K562 (cell line): ENCODE measurements at regions not wholly inside any gene's neighbourhood (a gene's known extent, or its start where the extent isn't known, plus 50 kb on each side); places are given as distances from the start of the nearest gene placed in this dataset.

Experiments
- ATAC-seq: fragments of 200-7000 bp; cut with Tn5 transposase; 3 replicates; pipeline ENCODE4 v1.9.1; 2020; ENCODE audit warnings: moderate library complexity
- BruUV-seq: library from RNA; stranded (reverse); fragments of 400-500 nt; replicated peaks from 2 replicates; lab custom pipeline; 2021; lab: Mats Ljungman, UMichigan
- CTCF ChIA-PET: fragments of 300-600 bp; formaldehyde crosslinking; extraction: SDS; loops from one replicate; lab custom pipeline; 2021; ENCODE audit warnings: low intra/inter-chr PET ratio; lab: Yijun Ruan, JAX
- POLR2A ChIA-PET: fragments of 300-600, 350-650 bp; sonication (Branson Sonifier 250); formaldehyde crosslinking; extraction: SDS; loops from one replicate; lab custom pipeline; 2021; ENCODE audit warnings: antibody characterized with exemption, inconsistent platforms; lab: Yijun Ruan, JAX
- DNase-seq, 4 experiments: peaks; one replicate each; pipeline versions ENCODE4 v3.0.0 to v3.0.0-alpha.2; 2011 to 2018; ENCODE audit warnings: low spot score in 3 of 4, mixed read lengths in 3 of 4; ENCODE audit errors: extremely low read depth in 1 of 4
- FAIRE-seq: peaks from 2 replicates; lab custom pipeline; 2011; peaks lifted over from hg19 to GRCh38; lab: Jason Lieb, UNC
- H2AFZ ChIP-seq: 2 replicates; pipeline ENCODE4 v1.6.0; 2011; ENCODE audit warnings: low read depth, low read length, control low read depth, inconsistent platforms
- H3K27ac ChIP-seq: fragments of 200-600 bp; 3 replicates; pipeline ENCODE4 v1.8.0; 2011; ENCODE audit warnings: low read depth, mild to moderate bottlenecking, control low read depth, inconsistent platforms, low read length, moderate library complexity, mixed read lengths; ENCODE audit errors: extremely low read depth
- H3K27me3 ChIP-seq, 2 experiments: fragments of 300-600 bp in 1 of 2; 2 replicates in 1 of 2; 3 replicates in 1 of 2; pipeline versions ENCODE4 v1.6.0 to v1.8.0; 2011; ENCODE audit warnings: inconsistent platforms in 2 of 2, low read length in 2 of 2, mild to moderate bottlenecking in 1 of 2, mixed read lengths in 1 of 2, moderate library complexity in 1 of 2; ENCODE audit not compliant: control insufficient read depth in 2 of 2, insufficient read depth in 2 of 2
- H3K36me3 ChIP-seq: fragments of 300-600 bp; 3 replicates; pipeline ENCODE4 v1.8.0; 2011; ENCODE audit warnings: mild to moderate bottlenecking, low read length, inconsistent platforms; ENCODE audit not compliant: control insufficient read depth, insufficient read depth
- H3K4me1 ChIP-seq, 2 experiments: fragments of 200-600 bp in 1 of 2; replicated peaks in 1 of 2; 2 replicates in 1 of 2; 3 replicates in 1 of 2; pipeline versions ENCODE4 v1.5.1 to v1.8.0; 2011; ENCODE audit warnings: inconsistent platforms in 2 of 2, low read length in 2 of 2, mild to moderate bottlenecking in 1 of 2, mixed read lengths in 1 of 2, moderate library complexity in 1 of 2; ENCODE audit not compliant: control insufficient read depth in 2 of 2, insufficient read depth in 2 of 2
- H3K4me2 ChIP-seq: 2 replicates; pipeline ENCODE4 v1.6.1; 2011; ENCODE audit warnings: low read length, control low read depth, inconsistent platforms, mixed read lengths; ENCODE audit not compliant: insufficient read depth
- H3K4me3 ChIP-seq: fragments of 200-600 bp; sonication (generic), shearing (Covaris generic); 2 replicates; pipeline ENCODE4 v1.5.1; 2016; ENCODE audit warnings: control low read depth, inconsistent platforms
- H3K79me2 ChIP-seq: fragments of 200-600 bp; 3 replicates; pipeline ENCODE4 v1.8.0; 2011; ENCODE audit warnings: low read length, inconsistent platforms; ENCODE audit not compliant: control insufficient read depth, insufficient read depth
- H3K9ac ChIP-seq, 2 experiments: 2 replicates each; pipeline versions ENCODE4 v1.6.0 to v1.6.1; 2011; ENCODE audit warnings: low read depth in 2 of 2, low read length in 2 of 2, control low read depth in 1 of 2, inconsistent platforms in 1 of 2, mild to moderate bottlenecking in 1 of 2, mixed read lengths in 1 of 2; ENCODE audit not compliant: insufficient read depth in 1 of 2
- H3K9me1 ChIP-seq: one replicate; pipeline ENCODE4 v1.6.0; 2011; ENCODE audit warnings: inconsistent platforms, mild to moderate bottlenecking, low read length, moderate library complexity; ENCODE audit not compliant: control insufficient read depth, insufficient read depth
- H3K9me3 ChIP-seq: replicated peaks from 2 replicates; pipeline ENCODE4 v1.5.1; 2011; ENCODE audit warnings: low read depth, low read length, inconsistent platforms; ENCODE audit not compliant: control insufficient read depth, insufficient read depth
- H4K20me1 ChIP-seq: replicated peaks from 2 replicates; pipeline ENCODE4 v1.6.1; 2011; ENCODE audit warnings: low read length, inconsistent platforms, mixed read lengths; ENCODE audit not compliant: control insufficient read depth, insufficient read depth
- HDAC1 ChIP-seq, 2 experiments: fragments of 450-650 bp; IDR thresholded peaks; 2 replicates each; pipeline ENCODE4 v1.6.1; 2016 to 2017; ENCODE audit warnings: inconsistent platforms in 1 of 2, mild to moderate bottlenecking in 1 of 2, moderate library complexity in 1 of 2
- SIN3B ChIP-seq: fragments of 450-650 bp; IDR thresholded peaks from 2 replicates; pipeline ENCODE4 v1.6.1; 2017; ENCODE audit warnings: low read depth, mild to moderate bottlenecking, moderate library complexity
- TCF7L2 ChIP-seq: fragments of 150-350 bp; IDR thresholded peaks from 2 replicates; pipeline ENCODE4 v1.6.1; 2016; ENCODE audit warnings: low read depth, mild to moderate bottlenecking, low read length, moderate library complexity
- TSC22D4 ChIP-seq: fragments of 450-650 bp; IDR thresholded peaks from 2 replicates; pipeline ENCODE4 v1.6.1; 2016; ENCODE audit warnings: missing genetic modification characterization, missing biosample characterization, control low read depth
- ZNF583 ChIP-seq: fragments of 250-450 bp; sonication (Bioruptor Pico); IDR thresholded peaks from 2 replicates; pipeline ENCODE4 v1.4.0; 2020
- WGBS: fragments of 100-300 bp; shearing (Covaris generic); methylation state at CpG from one replicate; pipeline ENCODE4 v1.1.6; 2016; ENCODE audit warnings: low coverage, mixed read lengths; ENCODE audit not compliant: insufficient coverage; ENCODE audit errors: missing lambda C conversion rate; 5-methylcytosine and 5-hydroxymethylcytosine counted together
- in situ Hi-C: fragments of 300-500 bp; cut with MboI; formaldehyde crosslinking; loops from 4 replicates; pipeline ENCODE4 v1.15.0; 2018; ENCODE audit warnings: inconsistent platforms, mixed read lengths
- intact Hi-C: fragments of 100-400 bp; cut with micrococcal nuclease; formaldehyde crosslinking; loops from 2 replicates; pipeline ENCODE4 v1.14.2; 2022
- TF ChIP-seq, protein P1 (sequence below): fragments of 450-650 bp; formaldehyde crosslinking; conservative IDR thresholded peaks from 2 replicates; pipeline ENCODE4 v1.4.0; 2022; ENCODE audit warnings: mild to moderate bottlenecking, missing genetic modification characterization
- TF ChIP-seq, protein P2 (sequence below), 3 experiments: fragments of 200-800 bp in 1 of 3; sonication (Bioruptor generic) in 1 of 3; sonication (generic) in 1 of 3; formaldehyde crosslinking in 1 of 3; IDR thresholded peaks; 2 replicates each; pipeline versions ENCODE4 v1.6.1 to v1.8.0; 2016 to 2022; ENCODE audit warnings: mild to moderate bottlenecking in 2 of 3, missing compliant biosample characterization in 2 of 3, missing genetic modification characterization in 2 of 3, missing genetic modification reagents in 1 of 3

DNA sequence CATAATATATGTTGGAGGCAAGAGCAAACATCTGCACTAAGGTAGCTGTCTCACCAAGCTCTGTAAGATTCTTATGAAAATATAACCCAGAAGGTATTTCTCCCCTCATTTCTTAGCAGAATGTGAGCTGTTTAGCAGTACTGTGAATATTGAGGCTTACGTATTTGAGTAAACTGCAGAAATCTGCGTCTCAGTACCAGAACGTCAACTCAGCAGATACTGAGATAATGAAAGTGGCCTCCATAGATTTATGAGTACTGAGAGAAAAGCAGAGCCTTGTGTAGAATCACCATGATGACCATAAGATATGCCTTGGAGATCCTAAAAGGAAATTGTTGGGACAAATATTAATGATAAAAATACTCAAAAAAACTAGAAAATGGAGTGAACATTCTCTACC is 296.7 kb upstream of the TECRL start:
- POLR2A ChIA-PET: no interaction called here
- BruUV-seq: no TSS peak
- ATAC-seq: no peak
- Histone ChIP-seq H3K9me3 (no peaks in the 10 kb centered on the region), H3K4me1 (no peaks in the 10 kb centered on the region), H3K4me3 (no peak overlapping the region), H3K27ac (no peak overlapping the region), H3K9ac (no peak overlapping the region), H3K27me3 (no peaks in the 10 kb centered on the region), H3K79me2 (no peaks in the 10 kb centered on the region), H3K9me1 (no peaks in the 10 kb centered on the region), H4K20me1 (no peaks in the 10 kb centered on the region), H2AFZ (no peak overlapping the region), H3K36me3 (no peaks in the 10 kb centered on the region)
- intact Hi-C loops (no loop called here), in situ Hi-C loops (no loop called here)
- CTCF ChIA-PET: no interaction called here
- WGBS: 0% methylated on average over 3 of the region's 3 CpGs
- TF ChIP-seq ZNF583 (CRISPR knock-in tag) (no peak), HDAC1 (IDR thresholded peaks at IDR 0.05) (no peak), TCF7L2 (no peak), TSC22D4 (tag) (no peak), SIN3B (no peak)
- TF ChIP-seq, protein P1, sequence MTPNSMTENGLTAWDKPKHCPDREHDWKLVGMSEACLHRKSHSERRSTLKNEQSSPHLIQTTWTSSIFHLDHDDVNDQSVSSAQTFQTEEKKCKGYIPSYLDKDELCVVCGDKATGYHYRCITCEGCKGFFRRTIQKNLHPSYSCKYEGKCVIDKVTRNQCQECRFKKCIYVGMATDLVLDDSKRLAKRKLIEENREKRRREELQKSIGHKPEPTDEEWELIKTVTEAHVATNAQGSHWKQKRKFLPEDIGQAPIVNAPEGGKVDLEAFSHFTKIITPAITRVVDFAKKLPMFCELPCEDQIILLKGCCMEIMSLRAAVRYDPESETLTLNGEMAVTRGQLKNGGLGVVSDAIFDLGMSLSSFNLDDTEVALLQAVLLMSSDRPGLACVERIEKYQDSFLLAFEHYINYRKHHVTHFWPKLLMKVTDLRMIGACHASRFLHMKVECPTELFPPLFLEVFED (CRISPR knock-in tag): no peak
- TF ChIP-seq, protein P2, sequence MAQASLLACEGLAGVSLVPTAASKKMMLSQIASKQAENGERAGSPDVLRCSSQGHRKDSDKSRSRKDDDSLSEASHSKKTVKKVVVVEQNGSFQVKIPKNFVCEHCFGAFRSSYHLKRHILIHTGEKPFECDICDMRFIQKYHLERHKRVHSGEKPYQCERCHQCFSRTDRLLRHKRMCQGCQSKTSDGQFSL (CRISPR knock-in tag; IDR thresholded peaks at IDR 0.05): no peak
- TF ChIP-seq, protein P2 (tag; IDR thresholded peaks at IDR 0.05): no peak
- TF ChIP-seq, all 486 proteins: peak for 0
- no peak for FAIRE-seq
- no peak overlapping the region for H3K4me2 ChIP-seq
- DNase-seq: no peak
